Ascending aorta (tissue), 2 donors: ENCODE measurements at regions not wholly inside any gene's neighbourhood (a gene's known extent, or its start where the extent isn't known, plus 50 kb on each side); places are given as distances from the start of the nearest gene placed in this dataset.

ENCODE experiments used
- DNase-seq, 2 donors: peaks; one replicate each; pipeline ENCODE4 v3.0.0-alpha.2; 2019; ENCODE audit warnings: low spot score in 2 of 2
- H3K27ac ChIP-seq, 2 donors: fragments of 200-600 bp; sonication (generic); one replicate each; pipeline ENCODE4 v1.5.1; 2016 to 2017; ENCODE audit warnings: mild to moderate bottlenecking in 1 of 2
- H3K27me3 ChIP-seq: fragments of 200-600 bp; sonication (generic); one replicate; pipeline ENCODE4 v1.5.1; 2017
- H3K36me3 ChIP-seq, 2 donors: fragments of 200-600 bp; sonication (generic); one replicate each; pipeline ENCODE4 v1.5.1; 2016
- H3K4me1 ChIP-seq, 2 donors: fragments of 200-600 bp; sonication (generic); one replicate each; pipeline ENCODE4 v1.5.1; 2016 to 2017; ENCODE audit warnings: mild to moderate bottlenecking in 1 of 2
- H3K4me3 ChIP-seq, 2 donors: fragments of 200-600 bp; sonication (generic); one replicate each; pipeline ENCODE4 v1.5.1; 2016 to 2017; ENCODE audit warnings: mild to moderate bottlenecking in 1 of 2
- H3K9me3 ChIP-seq, 2 donors: fragments of 200-600 bp; sonication (generic); one replicate each; pipeline ENCODE4 v1.5.1; 2016
- CTCF ChIP-seq, 3 experiments: fragments of 200-600 bp in 2 of 3; fragments of 450-650 bp in 1 of 3; sonication (generic) in 2 of 3; IDR thresholded peaks; one replicate each; pipeline ENCODE4 v1.5.1; 2016 to 2019; ENCODE audit warnings: antibody characterized with exemption in 3 of 3, mild to moderate bottlenecking in 1 of 3, moderate library complexity in 1 of 3
- intact Hi-C: fragments of 100-400 bp; cut with DNase I; formaldehyde crosslinking; loops from one replicate; pipeline ENCODE4 v1.15.1; 2023

- Histone ChIP-seq H3K9me3 (no peaks in the 10 kb centered on the region), H3K4me1 (no peaks in the 10 kb centered on the region), H3K27me3 (no peaks in the 10 kb centered on the region), H3K27ac (no peak overlapping the region), H3K4me3 (no peak overlapping the region), H3K36me3 (no peaks in the 10 kb centered on the region)
- DNase-seq = no peak
- TF ChIP-seq CTCF (IDR thresholded peaks at IDR 0.05) = no peak
- intact Hi-C loops = no loop called here
These were observed 177.8 kb upstream of the GAP43 start for GRCh38 chr3:115445559-115445958.

GRCh38 chr3:115448851-115449250, 174.5 kb upstream of the GAP43 start:
- H3K9me3 ChIP-seq = no peaks in the 10 kb centered on the region
- H3K4me1 ChIP-seq = no peaks in the 10 kb centered on the region
- no peaks in the 10 kb centered on the region for H3K36me3 ChIP-seq
- no peak for DNase-seq
- no peak for TF ChIP-seq CTCF (IDR thresholded peaks at IDR 0.05)
- no peak overlapping the region for H3K4me3 ChIP-seq
- no peak overlapping the region for H3K27ac ChIP-seq
- intact Hi-C loops = no loop called here
- no peaks in the 10 kb centered on the region for H3K27me3 ChIP-seq

DNA sequence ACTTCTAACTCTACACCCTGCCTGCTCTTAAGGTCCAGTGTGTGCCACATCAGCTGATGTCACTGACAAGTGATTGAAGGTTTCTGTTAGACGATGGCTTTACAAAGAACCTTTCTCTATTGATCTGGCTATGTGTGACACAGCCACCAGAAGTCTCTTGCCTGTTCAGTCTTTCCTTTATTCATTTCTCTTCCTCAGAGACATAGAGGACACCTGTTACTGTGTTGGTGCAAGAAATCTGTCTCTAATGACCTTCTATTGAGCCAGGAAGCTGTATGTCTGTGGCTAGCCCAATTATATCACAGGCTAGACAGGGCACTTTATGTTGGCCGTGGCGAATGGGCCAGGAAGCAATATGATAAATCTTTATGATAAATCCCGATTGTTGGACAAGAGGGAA, 173.3 kb upstream of the GAP43 start:
- intact Hi-C loops = no loop called here

GRCh38 chr3:115464036-115464435, 159.3 kb upstream of the GAP43 start:
- Histone ChIP-seq H3K27me3 (no peaks in the 10 kb centered on the region), H3K4me1 (no peaks in the 10 kb centered on the region), H3K36me3 (no peaks in the 10 kb centered on the region), H3K4me3 (no peak overlapping the region), H3K27ac (no peak overlapping the region), H3K9me3 (no peaks in the 10 kb centered on the region)
- TF ChIP-seq CTCF (IDR thresholded peaks at IDR 0.05) = no peak
- no peak for DNase-seq
- intact Hi-C loops = no loop called here

More for the DNA sequence above, 173.3 kb upstream of the GAP43 start:
- H3K27ac ChIP-seq = no peak overlapping the region
- H3K4me1 ChIP-seq = no peaks in the 10 kb centered on the region
- no peaks in the 10 kb centered on the region for H3K36me3 ChIP-seq
- TF ChIP-seq CTCF (IDR thresholded peaks at IDR 0.05) = no peak
- H3K27me3 ChIP-seq = no peaks in the 10 kb centered on the region
- H3K9me3 ChIP-seq = peaks cover 0 to 4% of the 10 kb centered on the region in 2 donors
- H3K4me3 ChIP-seq = no peak overlapping the region
- no peak for DNase-seq

DNA sequence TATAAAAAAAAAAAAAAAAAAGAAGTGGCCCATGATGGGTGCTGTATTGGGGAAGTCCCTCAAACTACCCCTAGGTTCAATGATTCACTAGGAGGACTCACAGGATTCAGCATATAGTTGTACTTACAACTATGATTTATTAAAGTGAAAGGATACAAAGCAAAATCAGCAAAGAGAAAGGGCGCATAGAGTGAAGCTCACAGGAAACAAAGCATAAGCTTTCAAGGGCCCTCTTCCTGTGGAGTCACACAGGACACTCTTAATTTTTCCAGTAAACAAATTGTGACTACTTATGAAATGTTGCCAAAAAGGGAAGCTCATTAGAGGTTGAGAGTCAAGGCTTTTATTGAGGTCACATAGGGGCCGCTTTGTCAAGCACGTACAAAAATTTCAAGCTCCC, 153.7 kb upstream of the GAP43 start:
- Histone ChIP-seq H3K27me3 (no peaks in the 10 kb centered on the region), H3K9me3 (no peaks in the 10 kb centered on the region)
- intact Hi-C loops = no loop called here

More for the DNA sequence above, 153.7 kb upstream of the GAP43 start:
- no peak overlapping the region for H3K27ac ChIP-seq
- DNase-seq = no peak
- TF ChIP-seq CTCF (IDR thresholded peaks at IDR 0.05) = no peak
- H3K36me3 ChIP-seq = no peaks in the 10 kb centered on the region
- H3K4me3 ChIP-seq = no peak overlapping the region
- no peaks in the 10 kb centered on the region for H3K4me1 ChIP-seq
